ENCODE measurements at regions not wholly inside any gene's neighbourhood (a gene's known extent, or its start where the extent isn't known, plus 50 kb on each side); places are given as distances from the start of the nearest gene placed in this dataset.

GRCh38 chr9:91026266-91026665, 224.6 kb downstream of the SYK start:
- TF ChIP-seq CTCF (IDR thresholded peaks at IDR 0.05) (no peak), POLR2A (IDR thresholded peaks at IDR 0.05) (no peak)
